H1 (cell line): ENCODE measurements at regions not wholly inside any gene's neighbourhood (a gene's known extent, or its start where the extent isn't known, plus 50 kb on each side); places are given as distances from the start of the nearest gene placed in this dataset.

Experiments
- CTCF ChIA-PET: fragments of 300-600 bp; sonication (Branson Sonifier 250); formaldehyde crosslinking; loops from one replicate; lab custom pipeline; 2021; ENCODE audit not compliant: partially characterized antibody; lab: Charles Lee
- POLR2A ChIA-PET: fragments of 300-600 bp; sonication (Branson Sonifier 250); formaldehyde crosslinking; loops from one replicate; lab custom pipeline; 2021; ENCODE audit warnings: inconsistent platforms; ENCODE audit not compliant: partially characterized antibody; lab: Charles Lee
- DNase-seq, 2 experiments: peaks; one replicate each; pipeline versions ENCODE4 v3.0.0 to v3.0.0-alpha.2; 2010 to 2022; ENCODE audit warnings: low spot score in 2 of 2, low read depth in 1 of 2, mixed read lengths in 1 of 2
- FAIRE-seq: peaks from 2 replicates; lab custom pipeline; 2011; peaks lifted over from hg19 to GRCh38; lab: Jason Lieb, UNC
- H2AFZ ChIP-seq: 2 replicates; pipeline ENCODE4 v1.8.1; 2012; ENCODE audit warnings: low read length, inconsistent platforms
- H2AK5ac ChIP-seq: 2 replicates; pipeline ENCODE4 v1.6.1; 2013; ENCODE audit warnings: low read depth, low read length
- H2BK120ac ChIP-seq: replicated peaks from 2 replicates; pipeline ENCODE3; 2013; ENCODE audit warnings: low read depth, low read length, inconsistent platforms
- H2BK12ac ChIP-seq: 2 replicates; pipeline ENCODE4 v1.6.1; 2013; ENCODE audit warnings: low read depth, low read length
- H2BK15ac ChIP-seq: 2 replicates; pipeline ENCODE4 v1.6.1; 2013; ENCODE audit warnings: low read length
- H2BK20ac ChIP-seq: 2 replicates; pipeline ENCODE4 v1.6.1; 2013; ENCODE audit warnings: low read length
- H2BK5ac ChIP-seq: 2 replicates; pipeline ENCODE4 v1.6.1; 2013; ENCODE audit warnings: low read depth, low read length
- H3K14ac ChIP-seq: 2 replicates; pipeline ENCODE4 v1.6.1; 2013; ENCODE audit warnings: inconsistent platforms; ENCODE audit not compliant: insufficient read length
- H3K18ac ChIP-seq: 2 replicates; pipeline ENCODE4 v1.6.1; 2013; ENCODE audit warnings: low read length; ENCODE audit errors: extremely low read depth
- H3K23ac ChIP-seq: 2 replicates; pipeline ENCODE4 v1.6.1; 2013; ENCODE audit warnings: inconsistent platforms; ENCODE audit not compliant: insufficient read length
- H3K23me2 ChIP-seq: 2 replicates; pipeline ENCODE4 v1.6.1; 2013; ENCODE audit warnings: low read depth, low read length
- H3K27ac ChIP-seq: 2 replicates; pipeline ENCODE4 v1.6.1; 2011; ENCODE audit warnings: low read depth, low read length, inconsistent platforms
- H3K27me3 ChIP-seq, 4 experiments: replicated peaks in 1 of 4; 1 replicate in 1 of 4; 2 replicates in 3 of 4; pipeline versions ENCODE4 v1.6.1 to v1.8.1; 2011 to 2013; ENCODE audit warnings: low read length in 3 of 4, mild to moderate bottlenecking in 3 of 4, inconsistent platforms in 2 of 4, mixed read lengths in 2 of 4, moderate library complexity in 1 of 4; ENCODE audit not compliant: control insufficient read depth in 3 of 4, insufficient read depth in 3 of 4; ENCODE audit errors: extremely low read depth in 1 of 4
- H3K36me3 ChIP-seq, 4 experiments: 2 replicates each; pipeline versions ENCODE4 v1.6.1 to v1.8.1; 2011 to 2013; ENCODE audit warnings: mild to moderate bottlenecking in 4 of 4, low read length in 3 of 4, moderate library complexity in 2 of 4, control low read depth in 1 of 4, inconsistent platforms in 1 of 4; ENCODE audit not compliant: insufficient read depth in 4 of 4, control insufficient read depth in 2 of 4
- H3K4ac ChIP-seq: replicated peaks from 2 replicates; pipeline ENCODE3; 2013; ENCODE audit warnings: low read length, low read depth, mixed read lengths, inconsistent platforms; ENCODE audit not compliant: insufficient read length
- H3K4me1 ChIP-seq, 4 experiments: replicated peaks in 1 of 4; 1 replicate in 1 of 4; 2 replicates in 3 of 4; pipeline versions ENCODE4 v1.6.1 to v1.8.1; 2011 to 2013; ENCODE audit warnings: low read length in 3 of 4, inconsistent platforms in 2 of 4, mixed read lengths in 1 of 4; ENCODE audit not compliant: insufficient read depth in 4 of 4, control insufficient read depth in 3 of 4
- H3K4me2 ChIP-seq, 2 experiments: 2 replicates each; pipeline versions ENCODE4 v1.6.1 to v1.8.1; 2011 to 2013; ENCODE audit warnings: low read depth in 2 of 2, low read length in 2 of 2, control low read depth in 1 of 2, inconsistent platforms in 1 of 2, mild to moderate bottlenecking in 1 of 2; ENCODE audit not compliant: insufficient read depth in 1 of 2
- H3K4me3 ChIP-seq, 4 experiments: fragments of 200-600, 300-600 bp in 1 of 4; sonication (generic), shearing (Covaris generic), sonication (Bioruptor Twin) in 1 of 4; 2 replicates each; pipeline versions ENCODE4 v1.5.1 to v1.8.1; 2011 to 2016; ENCODE audit warnings: low read length in 4 of 4, low read depth in 3 of 4, control low read depth in 2 of 4, inconsistent platforms in 2 of 4, mild to moderate bottlenecking in 2 of 4, mixed read lengths in 1 of 4, moderate library complexity in 1 of 4; ENCODE audit not compliant: insufficient read depth in 2 of 4; ENCODE audit errors: extremely low read depth in 1 of 4
- H3K56ac ChIP-seq: replicated peaks from 2 replicates; pipeline ENCODE3; 2013; ENCODE audit warnings: low read depth, mild to moderate bottlenecking, mixed read lengths, low read length, inconsistent platforms; ENCODE audit not compliant: insufficient read length
- H3K79me1 ChIP-seq: 2 replicates; pipeline ENCODE4 v1.6.1; 2013; ENCODE audit warnings: low read depth, low read length, control low read depth
- H3K79me2 ChIP-seq, 2 experiments: 2 replicates each; pipeline versions ENCODE4 v1.6.1 to v1.8.1; 2012 to 2013; ENCODE audit warnings: low read length in 2 of 2, mild to moderate bottlenecking in 2 of 2, inconsistent platforms in 1 of 2; ENCODE audit not compliant: insufficient read depth in 2 of 2, control insufficient read depth in 1 of 2
- H3K9ac ChIP-seq, 4 experiments: replicated peaks in 1 of 4; 1 replicate in 1 of 4; 2 replicates in 3 of 4; pipeline versions ENCODE4 v1.6.1 to v1.8.1; 2011 to 2013; ENCODE audit warnings: low read depth in 3 of 4, low read length in 3 of 4, control low read depth in 2 of 4, mild to moderate bottlenecking in 2 of 4, moderate library complexity in 2 of 4, inconsistent platforms in 1 of 4; ENCODE audit errors: extremely low read depth in 1 of 4
- H3K9me3 ChIP-seq, 2 experiments: 2 replicates each; pipeline versions ENCODE4 v1.6.1 to v1.8.1; 2012 to 2013; ENCODE audit warnings: mild to moderate bottlenecking in 2 of 2, moderate library complexity in 2 of 2, control low read depth in 1 of 2, inconsistent platforms in 1 of 2, low read depth in 1 of 2, low read length in 1 of 2, mixed read lengths in 1 of 2; ENCODE audit not compliant: insufficient read depth in 2 of 2
- H4K20me1 ChIP-seq, 2 experiments: replicated peaks in 1 of 2; 2 replicates each; pipeline versions ENCODE3 to v1.8.1; 2011 to 2013; ENCODE audit warnings: inconsistent platforms in 2 of 2, low read length in 2 of 2, mild to moderate bottlenecking in 1 of 2; ENCODE audit not compliant: insufficient read depth in 2 of 2, control insufficient read depth in 1 of 2
- H4K5ac ChIP-seq: 2 replicates; pipeline ENCODE4 v1.6.1; 2013; ENCODE audit warnings: low read length, low read depth, mixed read lengths, inconsistent platforms; ENCODE audit not compliant: insufficient read length
- H4K8ac ChIP-seq: 2 replicates; pipeline ENCODE4 v1.8.0; 2013; ENCODE audit warnings: mild to moderate bottlenecking, moderate library complexity, low read length, inconsistent platforms; ENCODE audit not compliant: insufficient read depth; ENCODE audit errors: extremely low read depth
- H4K91ac ChIP-seq: replicated peaks from 2 replicates; pipeline ENCODE3; 2013; ENCODE audit warnings: low read length, mixed read lengths, inconsistent platforms; ENCODE audit not compliant: insufficient read length
- CREB1 ChIP-seq: IDR thresholded peaks from 2 replicates; pipeline ENCODE4 v1.6.1; 2012; ENCODE audit warnings: inconsistent platforms
- EP300 ChIP-seq, 2 experiments: IDR thresholded peaks; 1 replicate in 1 of 2; 2 replicates in 1 of 2; pipeline ENCODE4 v1.6.1; 2011 to 2012; ENCODE audit warnings: low read depth in 2 of 2, low read length in 2 of 2, mild to moderate bottlenecking in 2 of 2, borderline replicate concordance in 1 of 2, inconsistent platforms in 1 of 2, moderate library complexity in 1 of 2
- GABPA ChIP-seq: IDR thresholded peaks from 2 replicates; pipeline ENCODE4 v1.6.1; 2011; ENCODE audit warnings: mild to moderate bottlenecking, low read length, moderate library complexity, borderline replicate concordance; ENCODE audit not compliant: insufficient read depth
- WGBS, 2 experiments: shearing (Covaris generic) in 1 of 2; methylation state at CpG; one replicate each; pipeline versions ENCODE4 v1.1.6 to v1.1.7; 2013 to 2015; ENCODE audit warnings: low lambda C conversion rate in 2 of 2, mixed read lengths in 2 of 2, inconsistent platforms in 1 of 2, low coverage in 1 of 2, missing lambda C conversion rate in 1 of 2; ENCODE audit not compliant: insufficient replicate concordance in 2 of 2, insufficient coverage in 1 of 2, insufficient read length in 1 of 2; ENCODE audit errors: extremely low coverage in 1 of 2, missing lambda C conversion rate in 1 of 2; 5-methylcytosine and 5-hydroxymethylcytosine counted together

- Histone ChIP-seq H4K20me1 (no peaks in the 10 kb centered on the region), H2BK120ac (no peak overlapping the region), H3K9me3 (no peaks in the 10 kb centered on the region), H3K56ac (no peak overlapping the region), H2BK12ac (no peak overlapping the region), H3K79me2 (no peaks in the 10 kb centered on the region), H3K23ac (no peak overlapping the region), H3K4me3 (no peak overlapping the region), H2BK20ac (no peak overlapping the region), H3K9ac (no peak overlapping the region), H3K79me1 (no peaks in the 10 kb centered on the region), H3K14ac (no peak overlapping the region), H2AFZ (no peak overlapping the region), H4K5ac (no peak overlapping the region), H3K18ac (no peak overlapping the region), H3K36me3 (no peaks in the 10 kb centered on the region), H4K8ac (no peak overlapping the region), H3K27ac (no peak overlapping the region), H3K4me2 (no peak overlapping the region), H3K4ac (no peak overlapping the region), H2BK5ac (no peak overlapping the region), H3K4me1 (no peaks in the 10 kb centered on the region), H3K23me2 (no peaks in the 10 kb centered on the region; the same call in 1 of the 2 replicates), H2AK5ac (no peak overlapping the region), H4K91ac (no peak overlapping the region), H2BK15ac (no peak overlapping the region), H3K27me3 (no peaks in the 10 kb centered on the region)
- no peak for TF ChIP-seq CREB1
- TF ChIP-seq GABPA: no peak
- TF ChIP-seq EP300 (IDR thresholded peaks at IDR 0.05; ENCODE audit: borderline replicate concordance in 1 of 2, low read depth in 2 of 2, low read length in 2 of 2): no peak
- FAIRE-seq: no peak
- no peak for DNase-seq
- POLR2A ChIA-PET: no interaction called here
- CTCF ChIA-PET: no interaction called here
- WGBS, 2 experiments: 92% methylated on average over 2 of the region's 2 CpGs; no CpG with 5 or more reads in 1 of the 2 experiments
Observed at GRCh38 chr2:106706283-106706682, 179.7 kb downstream of the ST6GAL2 start.
